Calu3 (cell line): ENCODE measurements at regions not wholly inside any gene's neighbourhood (a gene's known extent, or its start where the extent isn't known, plus 50 kb on each side); places are given as distances from the start of the nearest gene placed in this dataset.
"Not testable (repeated sequence)": the region's sequence is repeated elsewhere in the genome, so short reads cannot be mapped to it uniquely, and the experiment has no call there.

ENCODE experiments used
- BruUV-seq: library from RNA; stranded (reverse); fragments of 400-500 nt; replicated peaks from 2 replicates; lab custom pipeline; 2021; lab: Mats Ljungman, UMichigan
- CTCF ChIA-PET: fragments of 300-600 bp; sonication (Branson Sonifier 250); formaldehyde crosslinking; loops from one replicate; lab custom pipeline; 2022; ENCODE audit warnings: antibody characterized with exemption; lab: Charles Lee
- DNase-seq: peaks from one replicate; pipeline ENCODE4 v3.0.0; 2022
- H3K27ac Mint-ChIP-seq: one replicate; pipeline ENCODE4 v1.8.0; 2022; ENCODE audit warnings: mixed read lengths; ENCODE audit not compliant: unreplicated experiment
- H3K27me3 Mint-ChIP-seq: one replicate; pipeline ENCODE4 v1.8.0; 2022; ENCODE audit warnings: mixed read lengths; ENCODE audit not compliant: unreplicated experiment
- H3K36me3 Mint-ChIP-seq: one replicate; pipeline ENCODE4 v1.8.0; 2022; ENCODE audit warnings: mild to moderate bottlenecking, moderate library complexity, mixed read lengths; ENCODE audit not compliant: insufficient read depth, unreplicated experiment
- H3K4me1 Mint-ChIP-seq: one replicate; pipeline ENCODE4 v1.8.0; 2022; ENCODE audit warnings: mild to moderate bottlenecking, low read depth, mixed read lengths; ENCODE audit not compliant: unreplicated experiment
- H3K4me3 Mint-ChIP-seq: one replicate; pipeline ENCODE4 v1.8.0; 2022; ENCODE audit warnings: mild to moderate bottlenecking, low read depth, moderate library complexity, mixed read lengths; ENCODE audit not compliant: unreplicated experiment
- H3K9me3 Mint-ChIP-seq: one replicate; pipeline ENCODE4 v1.8.0; 2022; ENCODE audit warnings: low read depth, mixed read lengths; ENCODE audit not compliant: unreplicated experiment
- CTCF ChIP-seq: fragments of 200-600 bp; IDR thresholded peaks from one replicate; pipeline ENCODE4 v1.8.0; 2022; ENCODE audit warnings: antibody characterized with exemption; ENCODE audit not compliant: unreplicated experiment
- intact Hi-C: fragments of 100-400 bp; cut with micrococcal nuclease; formaldehyde crosslinking; loops from one replicate; pipeline ENCODE4 v1.10.0; 2022; ENCODE audit not compliant: unreplicated experiment

- CTCF ChIA-PET = no interaction called here
- Mint-ChIP-seq H3K4me3 (no peak overlapping the region), H3K27ac (no peak overlapping the region), H3K36me3 (no peaks in the 10 kb centered on the region), H3K4me1 (no peaks in the 10 kb centered on the region), H3K9me3 (no peaks in the 10 kb centered on the region), H3K27me3 (no peaks in the 10 kb centered on the region)
- TF ChIP-seq CTCF = no peak
- BruUV-seq = no TSS peak
- intact Hi-C loops = no loop called here
- no peak for DNase-seq
Observed at GRCh38 chr17:62134397-62134796, 69.3 kb upstream of the MED13 start.

GRCh38 chr17:62131271-62131670 is 66.2 kb upstream of the MED13 start:
- BruUV-seq, H3K9me3 Mint-ChIP-seq, H3K4me3 Mint-ChIP-seq, DNase-seq, H3K27me3 Mint-ChIP-seq, CTCF ChIA-PET, H3K4me1 Mint-ChIP-seq, intact Hi-C loops, H3K36me3 Mint-ChIP-seq, H3K27ac Mint-ChIP-seq: not testable (repeated sequence)

- no peak for TF ChIP-seq CTCF
- H3K27me3 Mint-ChIP-seq = peaks cover 11% of the 10 kb centered on the region
- intact Hi-C loops = no loop called here
Observed at GRCh38 chr17:62130739-62131138, 65.7 kb upstream of the MED13 start.

GRCh38 chr17:62126292-62126691 is 61.2 kb upstream of the MED13 start:
- H3K27me3 Mint-ChIP-seq = peaks cover 34% of the 10 kb centered on the region
- intact Hi-C loops = no loop called here
- no peak for DNase-seq
- H3K9me3 Mint-ChIP-seq = no peaks in the 10 kb centered on the region
- H3K27ac Mint-ChIP-seq = no peak overlapping the region
- no peak for TF ChIP-seq CTCF
- no peaks in the 10 kb centered on the region for H3K36me3 Mint-ChIP-seq
- CTCF ChIA-PET = no interaction called here
- no TSS peak for BruUV-seq
- no peak overlapping the region for H3K4me3 Mint-ChIP-seq
- H3K4me1 Mint-ChIP-seq = no peaks in the 10 kb centered on the region

More at GRCh38 chr17:62130739-62131138, 65.7 kb upstream of the MED13 start:
- Mint-ChIP-seq H3K9me3 (no peaks in the 10 kb centered on the region), H3K27ac (no peak overlapping the region), H3K4me3 (no peak overlapping the region), H3K36me3 (no peaks in the 10 kb centered on the region), H3K4me1 (no peaks in the 10 kb centered on the region)
- BruUV-seq = no TSS peak
- CTCF ChIA-PET = no interaction called here
- no peak for DNase-seq

GRCh38 chr17:62125307-62125706 is 60.2 kb upstream of the MED13 start:
- no peak overlapping the region for H3K27ac Mint-ChIP-seq
- H3K36me3 Mint-ChIP-seq = no peaks in the 10 kb centered on the region
- CTCF ChIA-PET = no interaction called here
- no peak overlapping the region for H3K4me3 Mint-ChIP-seq
- intact Hi-C loops = no loop called here
- BruUV-seq = no TSS peak
- TF ChIP-seq CTCF = no peak
- no peak for DNase-seq
- H3K27me3 Mint-ChIP-seq = peaks cover 34% of the 10 kb centered on the region
- H3K9me3 Mint-ChIP-seq = no peaks in the 10 kb centered on the region
- H3K4me1 Mint-ChIP-seq = no peaks in the 10 kb centered on the region
